ENCODE measurements at regions not wholly inside any gene's neighbourhood (a gene's known extent, or its start where the extent isn't known, plus 50 kb on each side); places are given as distances from the start of the nearest gene placed in this dataset.

DNA sequence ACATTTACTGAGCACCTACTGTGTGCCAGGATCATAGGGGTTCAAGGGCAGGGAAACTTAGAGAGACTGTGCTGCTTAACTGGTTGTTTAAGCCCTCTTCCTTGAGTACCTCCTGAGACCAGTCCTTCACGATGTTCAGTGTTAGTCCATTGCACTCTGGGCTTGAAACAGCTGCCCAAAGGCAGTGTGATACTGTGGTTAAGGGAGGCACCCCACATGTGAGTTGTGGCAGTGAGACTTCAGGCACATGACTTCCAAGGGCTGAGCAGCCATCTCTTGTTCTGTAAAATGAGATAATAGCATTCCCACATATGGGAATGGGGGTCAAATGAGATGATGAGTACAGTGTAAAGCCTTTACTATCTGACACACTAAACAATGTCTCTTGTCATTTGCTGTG, 75.1 kb downstream of the LINGO1 start:
- DNase-seq (ENCODE audit: low read depth) = no peak

GRCh38 chr15:77557144-77557543, 75.6 kb downstream of the LINGO1 start:
- DNase-seq (ENCODE audit: low read depth) = no peak

- DNase-seq (ENCODE audit: low read depth) = no peak
These were observed 76.1 kb downstream of the LINGO1 start for GRCh38 chr15:77556622-77557021.

DNA sequence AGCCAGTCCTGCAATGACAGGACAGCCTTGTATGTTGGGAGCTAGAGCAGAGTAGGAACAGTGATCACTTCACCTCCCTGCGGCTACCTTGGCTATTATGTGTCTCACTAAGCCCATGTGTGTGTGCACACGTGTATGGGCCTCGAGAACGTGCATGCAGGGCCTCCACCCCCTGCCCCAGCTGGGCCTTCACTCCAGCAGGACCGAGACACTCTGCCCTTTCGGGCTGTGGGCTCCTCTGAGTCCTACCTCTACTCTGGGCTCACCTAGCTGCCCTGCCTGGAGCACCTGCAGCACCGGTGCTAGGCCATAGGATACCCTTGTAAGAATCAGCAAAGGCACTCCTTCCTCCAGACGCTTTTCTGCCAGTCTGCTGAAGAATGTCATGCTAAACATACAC, 77.5 kb downstream of the LINGO1 start:
- no peak for DNase-seq (ENCODE audit: low read depth)

GRCh38 chr15:77554306-77555080, 78.2 kb downstream of the LINGO1 start:
- no peak for DNase-seq (ENCODE audit: low read depth)

- no peak for DNase-seq (ENCODE audit: low read depth)
These were observed 79.0 kb downstream of the LINGO1 start for GRCh38 chr15:77553695-77554094.

DNA sequence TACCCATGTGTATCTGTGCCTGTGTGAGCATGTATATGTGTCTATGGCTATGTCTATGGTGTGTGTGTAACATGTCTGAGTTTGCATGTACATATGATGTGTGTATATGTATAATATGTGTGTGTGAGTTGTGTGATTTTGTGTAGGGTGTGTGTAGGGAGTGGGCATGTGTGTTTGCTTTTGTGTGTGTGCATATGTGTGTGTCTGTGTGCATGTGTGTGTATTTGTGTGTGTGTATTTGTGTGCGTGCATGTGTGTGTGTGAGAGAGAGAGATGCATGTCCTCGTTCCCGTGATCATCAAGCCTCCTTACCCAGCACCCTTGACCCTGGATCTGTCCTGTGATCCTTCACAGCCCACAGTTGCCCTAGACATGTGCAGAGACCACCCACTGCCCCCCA, 79.5 kb downstream of the LINGO1 start:
- DNase-seq (ENCODE audit: low read depth) = no peak

- no peak for DNase-seq (ENCODE audit: low read depth)
These were observed 80.6 kb downstream of the LINGO1 start for GRCh38 chr15:77552066-77552465.

DNA sequence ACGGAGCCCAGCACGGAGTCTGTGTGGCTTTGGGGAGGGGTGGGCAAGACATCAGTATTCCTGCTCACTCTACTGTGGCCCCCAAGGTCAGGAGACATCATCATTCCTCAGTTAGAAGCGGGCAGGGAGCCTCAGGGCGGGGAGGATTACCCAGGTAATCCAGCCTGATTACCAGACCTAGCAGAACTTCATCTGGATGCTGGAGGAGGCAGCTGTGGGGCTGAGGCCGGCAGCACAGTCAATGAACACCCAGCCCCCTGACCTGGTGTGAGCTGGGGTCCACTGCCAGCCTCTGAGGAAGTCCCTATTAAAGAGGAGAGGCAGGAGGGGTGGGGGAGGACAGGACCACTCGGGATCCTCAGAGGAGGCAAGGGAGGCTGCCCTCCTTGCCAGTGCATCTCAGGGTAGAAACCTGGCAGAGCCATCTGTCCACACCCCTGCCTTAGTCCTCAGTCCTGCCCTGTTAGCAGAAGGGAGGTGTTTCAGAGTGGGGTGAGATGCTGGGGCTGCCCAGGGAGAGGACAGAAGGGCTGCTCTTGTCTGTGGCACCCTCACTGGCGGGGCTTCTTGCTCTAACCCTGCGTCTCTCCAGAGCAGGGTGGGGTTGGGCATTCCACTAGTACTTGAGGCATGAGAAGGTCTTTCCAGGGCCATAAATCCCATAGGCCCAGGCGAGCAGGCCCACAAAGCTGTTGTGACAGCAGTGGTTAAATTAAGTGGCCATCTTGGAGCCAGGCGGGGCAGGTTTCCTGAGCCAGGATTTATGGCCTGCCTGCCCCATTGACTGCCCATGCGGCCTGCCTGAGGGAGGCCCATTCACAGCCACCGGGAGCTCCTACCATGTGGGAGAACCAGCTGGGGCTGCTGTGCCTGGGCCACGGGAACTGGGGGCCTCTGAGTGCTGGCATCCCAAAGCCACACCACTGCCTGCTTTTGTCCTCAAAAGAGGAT, 82.1 kb downstream of the LINGO1 start:
- no peak for DNase-seq (ENCODE audit: low read depth)

- no peak for DNase-seq (ENCODE audit: low read depth)
These were observed 83.0 kb downstream of the LINGO1 start for GRCh38 chr15:77549576-77550288.

- no peak for DNase-seq (ENCODE audit: low read depth)
These were observed 83.8 kb downstream of the LINGO1 start for GRCh38 chr15:77548589-77549557.

DNA sequence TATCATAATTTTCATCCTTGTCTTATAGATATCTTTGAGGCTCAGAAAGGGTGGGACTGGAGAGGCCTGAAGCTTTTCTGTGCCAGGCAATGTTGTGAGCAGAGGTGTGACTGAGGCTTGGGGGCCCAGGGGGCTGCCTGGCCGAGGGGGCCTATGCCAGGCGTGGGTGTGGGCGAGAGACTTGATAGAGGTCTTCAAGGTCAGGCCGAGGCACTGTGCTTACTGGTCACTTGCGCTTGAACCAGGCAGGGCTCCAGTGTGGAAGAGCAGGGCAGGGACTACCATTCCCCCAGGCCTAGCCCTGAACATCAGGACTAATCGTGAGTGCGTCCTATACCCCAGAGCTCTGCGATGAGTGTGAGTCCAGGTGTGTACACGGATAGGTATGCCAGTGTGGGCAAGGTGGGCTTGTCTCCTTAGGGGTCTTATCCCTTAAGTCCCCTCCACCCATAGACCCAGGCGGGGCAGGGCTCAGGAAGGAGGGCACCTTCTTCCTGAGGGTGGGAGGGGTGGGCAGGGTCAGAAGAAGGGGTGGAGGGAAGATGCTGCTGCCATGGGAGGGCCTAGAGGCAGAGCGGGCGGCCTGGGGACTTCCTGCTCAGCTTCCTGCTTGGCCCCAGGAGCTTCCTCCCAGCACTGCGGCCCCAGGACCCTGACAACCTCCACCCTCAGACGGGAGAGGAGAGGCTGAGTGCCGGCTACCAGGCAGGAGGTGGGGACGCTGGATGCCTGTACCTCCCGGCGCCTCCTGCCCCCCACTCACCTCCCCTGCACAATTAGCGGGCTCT, 84.7 kb downstream of the LINGO1 start:
- DNase-seq (ENCODE audit: low read depth) = no peak

GRCh38 chr15:77546870-77547269, 85.8 kb downstream of the LINGO1 start:
- DNase-seq (ENCODE audit: low read depth) = no peak

DNA sequence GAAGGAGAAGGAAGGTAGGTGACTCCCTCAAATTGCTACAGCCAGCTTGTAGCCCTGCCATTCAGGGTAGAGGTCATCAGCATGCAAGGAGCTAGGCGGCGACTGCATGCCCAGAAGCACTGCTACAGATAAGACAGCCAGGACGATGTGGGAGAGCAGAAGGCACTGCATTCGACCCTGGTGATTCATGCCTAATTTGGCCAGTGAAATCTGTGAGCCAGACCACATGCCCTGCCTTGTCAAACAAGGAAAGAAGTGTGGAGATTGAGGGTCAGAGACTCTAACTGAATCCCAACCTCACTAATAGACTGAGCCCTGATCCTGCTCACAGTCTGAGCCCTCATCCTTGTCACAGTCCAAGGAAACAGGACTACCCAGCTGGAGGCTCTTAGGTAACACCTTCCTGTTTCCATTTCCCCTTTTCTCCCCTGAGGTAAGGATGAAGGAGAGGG, 86.6 kb downstream of the LINGO1 start:
- DNase-seq (ENCODE audit: low read depth) = no peak

DNA sequence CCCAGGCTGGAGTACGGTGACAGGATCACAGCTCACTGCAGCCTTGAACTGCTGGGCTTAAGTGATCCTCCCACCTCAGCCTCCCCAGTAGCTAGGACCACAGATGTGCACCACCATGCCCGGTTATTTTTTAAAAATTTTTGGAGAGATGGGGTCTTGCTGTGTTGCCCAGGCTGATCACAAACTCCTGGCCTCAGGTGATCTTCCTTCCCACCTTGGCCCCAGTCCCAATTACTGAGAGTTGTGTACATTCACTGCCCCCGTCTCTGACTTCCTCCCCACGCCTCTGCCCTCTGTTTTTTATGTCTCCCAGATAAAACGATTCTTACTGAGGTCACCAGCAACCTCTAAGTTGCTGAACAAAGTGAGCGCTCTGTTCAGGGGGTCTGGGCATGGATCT, 87.7 kb downstream of the LINGO1 start:
- DNase-seq (ENCODE audit: low read depth) = no peak

DNA sequence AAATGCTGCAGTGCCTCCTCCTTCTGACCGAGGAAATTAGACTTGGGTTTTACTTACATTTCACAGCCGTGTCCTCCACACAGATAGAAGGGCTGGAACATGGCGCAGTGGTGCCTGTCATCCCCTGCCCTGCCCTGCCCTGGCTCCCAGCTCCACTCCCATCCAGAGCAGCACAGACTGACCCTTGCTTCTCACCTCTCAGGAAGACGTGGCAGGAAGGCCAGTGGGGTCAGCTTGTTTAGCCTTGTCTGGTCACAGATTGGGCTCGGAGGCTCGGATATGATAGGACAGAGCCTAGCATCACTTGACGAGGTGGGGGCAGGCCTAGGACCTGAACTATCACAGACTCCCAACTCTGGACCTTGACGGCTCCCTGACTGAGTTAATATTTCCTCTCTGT, 88.5 kb downstream of the LINGO1 start:
- no peak for DNase-seq (ENCODE audit: low read depth)

GRCh38 chr15:77543159-77543882, 89.4 kb downstream of the LINGO1 start:
- DNase-seq (ENCODE audit: low read depth) = peak; percentile 53

DNA sequence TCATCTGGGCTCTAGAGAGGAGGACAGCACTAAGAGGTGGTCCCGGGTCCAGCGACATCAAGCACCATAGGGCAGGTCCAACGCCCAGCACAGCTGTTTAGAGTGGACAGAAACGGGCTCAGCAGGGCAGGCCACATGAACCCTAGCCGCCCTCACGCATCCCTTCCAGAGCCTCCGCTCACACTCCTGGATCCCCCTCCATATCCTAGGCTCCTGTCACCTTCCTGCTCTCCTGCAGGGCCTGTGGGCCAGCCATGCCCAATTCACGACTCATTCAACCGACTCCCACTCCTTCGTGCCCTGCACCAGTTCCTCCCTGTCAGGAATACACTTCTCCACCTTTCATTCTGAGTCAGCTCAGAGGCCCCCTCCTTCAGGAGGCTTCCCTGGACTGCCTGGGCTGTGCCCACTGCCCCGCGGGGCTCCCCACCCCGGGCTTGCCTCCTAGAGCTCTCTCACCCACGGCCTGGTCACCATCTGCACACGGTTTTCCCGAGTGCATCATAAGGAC, 90.2 kb downstream of the LINGO1 start:
- DNase-seq (ENCODE audit: low read depth) = no peak

DNA sequence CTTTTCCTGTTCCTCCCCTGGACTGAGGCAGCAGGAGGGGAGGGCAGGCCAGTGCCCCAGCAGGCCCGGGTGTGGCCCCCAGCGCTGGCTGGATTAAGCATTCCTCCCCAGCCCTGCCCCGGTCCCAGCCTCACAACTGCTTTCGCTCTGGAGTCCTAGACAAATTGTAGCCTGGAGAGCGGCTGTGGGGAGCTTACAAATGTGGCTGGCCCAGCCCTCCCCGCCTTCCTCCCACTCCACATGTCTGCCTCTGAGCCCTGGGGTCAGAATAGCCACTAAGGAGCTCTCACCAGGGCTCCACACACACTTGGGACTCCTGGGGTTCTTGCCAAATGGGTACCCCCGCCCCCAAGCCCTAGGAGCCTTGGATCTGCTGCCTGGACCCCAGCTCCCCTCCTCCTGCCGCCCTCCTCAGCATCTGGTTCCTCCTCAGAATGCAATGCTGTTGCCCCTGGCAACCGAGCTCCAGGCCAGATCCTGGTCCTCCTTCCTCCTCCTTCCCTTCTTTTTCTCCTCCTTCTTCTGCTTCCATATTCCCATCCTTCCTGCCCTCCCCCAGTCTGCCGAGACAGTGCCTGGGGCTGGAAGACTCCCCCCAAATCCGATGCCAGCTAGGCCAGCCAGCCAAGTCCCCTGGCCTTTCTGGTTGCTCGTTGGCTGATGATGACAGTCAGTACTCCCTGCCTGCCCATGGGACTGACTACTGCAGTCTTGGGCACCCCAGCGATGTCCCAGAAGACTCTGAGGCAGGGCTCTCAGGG, 91.1 kb downstream of the LINGO1 start:
- no peak for DNase-seq (ENCODE audit: low read depth)
